ENCODE measurements at regions not wholly inside any gene's neighbourhood (a gene's known extent, or its start where the extent isn't known, plus 50 kb on each side); places are given as distances from the start of the nearest gene placed in this dataset.
A peak's percentile ranks its signal among the peaks of the same experiment; 100 is the strongest.

GRCh38 chr14:51165415-51165814, 70.5 kb upstream of the TRIM9 start:
- Histone ChIP-seq H3K36me3 (ENCODE audit: low read depth) (no peaks in the 10 kb centered on the region), H3K4me1 (ENCODE audit: insufficient read depth, poor library complexity, severe bottlenecking) (peaks cover 8% of the 10 kb centered on the region), H3K27me3 (ENCODE audit: insufficient read depth, poor library complexity, severe bottlenecking) (peaks cover 6% of the 10 kb centered on the region), H3K4me3 (ENCODE audit: severe bottlenecking) (no peak overlapping the region), H3K9me3 (ENCODE audit: severe bottlenecking) (no peaks in the 10 kb centered on the region), H3K27ac (ENCODE audit: poor library complexity, severe bottlenecking) (no peak overlapping the region)
- DNase-seq (ENCODE audit: low spot score) = no peak
- TF ChIP-seq, protein P1, sequence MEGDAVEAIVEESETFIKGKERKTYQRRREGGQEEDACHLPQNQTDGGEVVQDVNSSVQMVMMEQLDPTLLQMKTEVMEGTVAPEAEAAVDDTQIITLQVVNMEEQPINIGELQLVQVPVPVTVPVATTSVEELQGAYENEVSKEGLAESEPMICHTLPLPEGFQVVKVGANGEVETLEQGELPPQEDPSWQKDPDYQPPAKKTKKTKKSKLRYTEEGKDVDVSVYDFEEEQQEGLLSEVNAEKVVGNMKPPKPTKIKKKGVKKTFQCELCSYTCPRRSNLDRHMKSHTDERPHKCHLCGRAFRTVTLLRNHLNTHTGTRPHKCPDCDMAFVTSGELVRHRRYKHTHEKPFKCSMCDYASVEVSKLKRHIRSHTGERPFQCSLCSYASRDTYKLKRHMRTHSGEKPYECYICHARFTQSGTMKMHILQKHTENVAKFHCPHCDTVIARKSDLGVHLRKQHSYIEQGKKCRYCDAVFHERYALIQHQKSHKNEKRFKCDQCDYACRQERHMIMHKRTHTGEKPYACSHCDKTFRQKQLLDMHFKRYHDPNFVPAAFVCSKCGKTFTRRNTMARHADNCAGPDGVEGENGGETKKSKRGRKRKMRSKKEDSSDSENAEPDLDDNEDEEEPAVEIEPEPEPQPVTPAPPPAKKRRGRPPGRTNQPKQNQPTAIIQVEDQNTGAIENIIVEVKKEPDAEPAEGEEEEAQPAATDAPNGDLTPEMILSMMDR (IDR thresholded peaks at IDR 0.05; ENCODE audit: poor library complexity, severe bottlenecking) = no peak
- ATAC-seq (ENCODE audit: low read depth) = no peak

DNA sequence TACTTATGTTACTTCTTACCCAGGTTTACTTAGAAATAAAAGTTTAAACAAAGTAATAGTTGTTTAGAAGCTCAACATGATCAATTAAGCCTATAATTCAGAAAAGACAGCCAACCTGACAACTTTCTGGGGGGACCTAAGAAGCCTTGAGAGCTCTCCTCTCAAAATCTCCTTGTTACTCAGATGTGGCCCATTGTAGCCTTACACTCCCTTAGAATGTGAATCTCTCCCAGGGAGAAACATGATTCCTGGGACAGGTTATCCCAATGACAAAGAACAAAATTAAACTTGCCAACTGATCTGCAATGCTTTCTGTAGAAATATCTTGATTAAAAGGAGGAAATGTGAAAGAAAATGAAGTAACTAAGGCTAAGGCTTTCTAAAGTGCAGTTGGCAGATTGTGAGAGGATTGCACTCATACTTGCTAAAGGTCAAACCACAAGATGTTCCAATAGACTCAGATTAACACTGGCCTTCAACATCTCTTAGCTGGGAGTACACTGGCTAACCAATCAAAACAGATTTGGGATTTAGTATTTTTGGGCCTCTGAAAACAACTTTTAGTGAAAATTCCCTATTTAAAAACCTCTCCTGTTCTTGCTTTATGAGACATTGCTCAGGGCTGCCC, 72.3 kb upstream of the TMX1 start:
- peak; percentile 55; the same call in 1 of the 3 replicates for ATAC-seq (ENCODE audit: low read depth)
- no peak for DNase-seq (ENCODE audit: low spot score)
- TF ChIP-seq, protein P1 (IDR thresholded peaks at IDR 0.05; ENCODE audit: poor library complexity, severe bottlenecking) = no peak

GRCh38 chr14:51168215-51168613, 71.8 kb upstream of the TMX1 start:
- H3K4me1 ChIP-seq (ENCODE audit: insufficient read depth, poor library complexity, severe bottlenecking) = no peaks in the 10 kb centered on the region
- H3K4me3 ChIP-seq (ENCODE audit: severe bottlenecking) = no peak overlapping the region
- no peaks in the 10 kb centered on the region for H3K27me3 ChIP-seq (ENCODE audit: insufficient read depth, poor library complexity, severe bottlenecking)
- DNase-seq (ENCODE audit: low spot score) (no peak), ATAC-seq (ENCODE audit: low read depth) (no peak)
- H3K36me3 ChIP-seq (ENCODE audit: low read depth) = no peaks in the 10 kb centered on the region
- no peak overlapping the region for H3K27ac ChIP-seq (ENCODE audit: poor library complexity, severe bottlenecking)
- TF ChIP-seq, protein P1 (IDR thresholded peaks at IDR 0.05; ENCODE audit: poor library complexity, severe bottlenecking) = no peak
- no peaks in the 10 kb centered on the region for H3K9me3 ChIP-seq (ENCODE audit: severe bottlenecking)

More for the DNA sequence above, 72.3 kb upstream of the TMX1 start:
- H3K9me3 ChIP-seq (ENCODE audit: severe bottlenecking) = no peaks in the 10 kb centered on the region
- no peaks in the 10 kb centered on the region for H3K27me3 ChIP-seq (ENCODE audit: insufficient read depth, poor library complexity, severe bottlenecking)
- no peaks in the 10 kb centered on the region for H3K36me3 ChIP-seq (ENCODE audit: low read depth)
- H3K27ac ChIP-seq (ENCODE audit: poor library complexity, severe bottlenecking) = no peak overlapping the region
- no peak overlapping the region for H3K4me3 ChIP-seq (ENCODE audit: severe bottlenecking)
- peaks cover under 1% of the 10 kb centered on the region for H3K4me1 ChIP-seq (ENCODE audit: insufficient read depth, poor library complexity, severe bottlenecking)

- Histone ChIP-seq H3K36me3 (ENCODE audit: low read depth) (no peaks in the 10 kb centered on the region), H3K9me3 (ENCODE audit: severe bottlenecking) (no peaks in the 10 kb centered on the region), H3K27ac (ENCODE audit: poor library complexity, severe bottlenecking) (no peak overlapping the region), H3K27me3 (ENCODE audit: insufficient read depth, poor library complexity, severe bottlenecking) (peaks cover 14% of the 10 kb centered on the region), H3K4me1 (ENCODE audit: insufficient read depth, poor library complexity, severe bottlenecking) (no peaks in the 10 kb centered on the region), H3K4me3 (ENCODE audit: severe bottlenecking) (no peak overlapping the region)
- no peak for DNase-seq (ENCODE audit: low spot score)
- TF ChIP-seq, protein P1 (IDR thresholded peaks at IDR 0.05; ENCODE audit: poor library complexity, severe bottlenecking) = no peak
- no peak for ATAC-seq (ENCODE audit: low read depth)
These were observed 66.2 kb upstream of the TMX1 start for GRCh38 chr14:51173863-51174262.

- H3K36me3 ChIP-seq (ENCODE audit: low read depth) = no peaks in the 10 kb centered on the region
- no peak overlapping the region for H3K4me3 ChIP-seq (ENCODE audit: severe bottlenecking)
- no peak for DNase-seq (ENCODE audit: low spot score)
- TF ChIP-seq, protein P1 (IDR thresholded peaks at IDR 0.05; ENCODE audit: poor library complexity, severe bottlenecking) = no peak
- ATAC-seq (ENCODE audit: low read depth) = no peak
- H3K27me3 ChIP-seq (ENCODE audit: insufficient read depth, poor library complexity, severe bottlenecking) = peaks cover 14% of the 10 kb centered on the region
- H3K9me3 ChIP-seq (ENCODE audit: severe bottlenecking) = no peaks in the 10 kb centered on the region
- H3K27ac ChIP-seq (ENCODE audit: poor library complexity, severe bottlenecking) = no peak overlapping the region
- peaks cover 2% of the 10 kb centered on the region for H3K4me1 ChIP-seq (ENCODE audit: insufficient read depth, poor library complexity, severe bottlenecking)
These were observed 63.2 kb upstream of the TMX1 start for GRCh38 chr14:51176839-51177238.

All from RWPE2 (cell line).